ENCODE measurements at regions not wholly inside any gene's neighbourhood (a gene's known extent, or its start where the extent isn't known, plus 50 kb on each side); places are given as distances from the start of the nearest gene placed in this dataset.

- TF ChIP-seq CTCF (IDR thresholded peaks at IDR 0.05) (no peak), ZFX (IDR thresholded peaks at IDR 0.05; ENCODE audit: borderline replicate concordance) (no peak)
These were observed 422.8 kb downstream of the SI start for GRCh38 chr3:164655462-164655861.
